ENCODE measurements at regions not wholly inside any gene's neighbourhood (a gene's known extent, or its start where the extent isn't known, plus 50 kb on each side); places are given as distances from the start of the nearest gene placed in this dataset.

GRCh38 chr15:35210370-35210769 lies 125.3 kb upstream of the NANOGP8 start:
- TF ChIP-seq, protein P1, sequence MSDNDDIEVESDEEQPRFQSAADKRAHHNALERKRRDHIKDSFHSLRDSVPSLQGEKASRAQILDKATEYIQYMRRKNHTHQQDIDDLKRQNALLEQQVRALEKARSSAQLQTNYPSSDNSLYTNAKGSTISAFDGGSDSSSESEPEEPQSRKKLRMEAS (IDR thresholded peaks at IDR 0.05) = no peak
- TF ChIP-seq REST (IDR thresholded peaks at IDR 0.05; ENCODE audit: low read depth) (no peak), TEAD4 (IDR thresholded peaks at IDR 0.05) (no peak), YY1 (IDR thresholded peaks at IDR 0.05; ENCODE audit: low read depth) (no peak)

Measured in Ishikawa (cell line).